ENCODE measurements at regions not wholly inside any gene's neighbourhood (a gene's known extent, or its start where the extent isn't known, plus 50 kb on each side); places are given as distances from the start of the nearest gene placed in this dataset.

DNA sequence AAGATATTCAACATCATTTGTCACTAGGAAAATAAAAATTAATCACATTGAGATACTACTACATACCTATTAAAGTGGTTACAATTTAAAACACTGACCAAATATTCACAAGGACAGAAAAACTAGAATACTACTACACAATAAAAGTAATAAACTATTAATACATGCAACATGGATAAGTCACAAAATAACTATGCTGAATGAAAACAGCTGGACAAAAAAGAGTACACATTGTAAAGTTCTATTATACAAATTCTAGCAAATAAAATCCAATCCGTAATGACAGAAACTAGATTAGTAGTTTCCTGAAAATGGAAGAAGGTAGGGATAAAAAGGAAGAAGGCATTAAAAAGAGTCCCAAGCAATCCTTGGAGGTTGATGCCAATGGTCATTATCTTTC lies 348.7 kb upstream of the PTBP2 start:
- no peak overlapping the region for H3K27ac ChIP-seq
- H3K27me3 ChIP-seq = no peaks in the 10 kb centered on the region
- H3K9me3 ChIP-seq = no peaks in the 10 kb centered on the region
- in situ Hi-C loops (cut with MboI; ENCODE audit: low pct_ligation_motif_present in 1 of 4, low pct_unique_long_range_greater_than_20kb in 1 of 4, low sequenced_read_pairs in 3 of 4) = no loop called here
- DNase-seq = no peak
- no peaks in the 10 kb centered on the region for H3K36me3 ChIP-seq
- H3K4me3 ChIP-seq = no peak overlapping the region
- intact Hi-C loops (cut with DNase I; ENCODE audit: low total_unique reads) = no loop called here
- H3K4me1 ChIP-seq = no peaks in the 10 kb centered on the region
- 57 to 67% methylated on average over 1 of the region's 1 CpG for WGBS, 2 donors (ENCODE audit: low coverage in 1 of 2)
- TF ChIP-seq EP300 (IDR thresholded peaks at IDR 0.05; ENCODE audit: low read depth) (no peak), POLR2AphosphoS5 (IDR thresholded peaks at IDR 0.05) (no peak), POLR2A (IDR thresholded peaks at IDR 0.05) (no peak)
- TF ChIP-seq, protein P1, sequence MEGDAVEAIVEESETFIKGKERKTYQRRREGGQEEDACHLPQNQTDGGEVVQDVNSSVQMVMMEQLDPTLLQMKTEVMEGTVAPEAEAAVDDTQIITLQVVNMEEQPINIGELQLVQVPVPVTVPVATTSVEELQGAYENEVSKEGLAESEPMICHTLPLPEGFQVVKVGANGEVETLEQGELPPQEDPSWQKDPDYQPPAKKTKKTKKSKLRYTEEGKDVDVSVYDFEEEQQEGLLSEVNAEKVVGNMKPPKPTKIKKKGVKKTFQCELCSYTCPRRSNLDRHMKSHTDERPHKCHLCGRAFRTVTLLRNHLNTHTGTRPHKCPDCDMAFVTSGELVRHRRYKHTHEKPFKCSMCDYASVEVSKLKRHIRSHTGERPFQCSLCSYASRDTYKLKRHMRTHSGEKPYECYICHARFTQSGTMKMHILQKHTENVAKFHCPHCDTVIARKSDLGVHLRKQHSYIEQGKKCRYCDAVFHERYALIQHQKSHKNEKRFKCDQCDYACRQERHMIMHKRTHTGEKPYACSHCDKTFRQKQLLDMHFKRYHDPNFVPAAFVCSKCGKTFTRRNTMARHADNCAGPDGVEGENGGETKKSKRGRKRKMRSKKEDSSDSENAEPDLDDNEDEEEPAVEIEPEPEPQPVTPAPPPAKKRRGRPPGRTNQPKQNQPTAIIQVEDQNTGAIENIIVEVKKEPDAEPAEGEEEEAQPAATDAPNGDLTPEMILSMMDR (IDR thresholded peaks at IDR 0.05) = no peak

DNA sequence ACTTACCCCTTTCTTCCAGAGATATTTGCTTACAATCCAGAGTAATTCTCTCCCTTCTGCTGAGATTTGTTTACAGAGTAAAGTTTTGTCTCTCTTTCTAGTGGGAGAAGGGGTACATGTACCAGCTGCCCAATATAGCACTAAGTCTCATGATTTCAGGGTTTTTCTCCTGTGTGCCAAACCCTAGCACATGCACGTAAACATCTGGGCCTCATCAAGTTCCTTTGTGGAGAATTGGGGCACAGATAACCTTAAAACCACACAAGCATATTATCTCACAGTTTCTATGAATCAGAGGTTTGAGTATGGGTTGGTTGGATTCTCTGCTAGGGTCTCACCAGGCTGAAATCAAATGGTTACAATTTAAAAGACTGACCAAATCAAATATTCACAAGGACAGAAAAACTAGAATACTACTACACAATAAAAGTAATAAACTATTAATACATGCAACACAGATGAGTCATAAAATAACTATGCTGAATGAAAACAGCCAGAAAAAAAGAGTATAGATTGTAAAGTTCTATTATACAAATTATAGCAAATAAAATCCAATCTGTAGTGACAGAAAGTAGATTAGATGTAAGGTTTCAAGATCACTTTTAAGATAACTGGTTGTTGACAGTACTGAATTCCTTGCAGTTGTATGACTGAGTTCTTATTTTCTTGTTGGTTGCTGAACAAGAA lies 347.4 kb upstream of the PTBP2 start:
- H3K9me3 ChIP-seq = no peaks in the 10 kb centered on the region
- no peaks in the 10 kb centered on the region for H3K27me3 ChIP-seq
- no peak overlapping the region for H3K27ac ChIP-seq
- 76 to 92% methylated on average over 1 of the region's 1 CpG for WGBS, 2 donors (ENCODE audit: low coverage in 1 of 2)
- intact Hi-C loops (cut with DNase I; ENCODE audit: low total_unique reads) (no loop called here), in situ Hi-C loops (cut with MboI; ENCODE audit: low pct_ligation_motif_present in 1 of 4, low pct_unique_long_range_greater_than_20kb in 1 of 4, low sequenced_read_pairs in 3 of 4) (no loop called here)
- H3K4me3 ChIP-seq = no peak overlapping the region
- TF ChIP-seq POLR2A (IDR thresholded peaks at IDR 0.05) (no peak), POLR2AphosphoS5 (IDR thresholded peaks at IDR 0.05) (no peak), EP300 (IDR thresholded peaks at IDR 0.05; ENCODE audit: low read depth) (no peak)
- TF ChIP-seq, protein P1 (IDR thresholded peaks at IDR 0.05) = no peak
- H3K4me1 ChIP-seq = no peaks in the 10 kb centered on the region
- no peaks in the 10 kb centered on the region for H3K36me3 ChIP-seq
- no peak for DNase-seq

DNA sequence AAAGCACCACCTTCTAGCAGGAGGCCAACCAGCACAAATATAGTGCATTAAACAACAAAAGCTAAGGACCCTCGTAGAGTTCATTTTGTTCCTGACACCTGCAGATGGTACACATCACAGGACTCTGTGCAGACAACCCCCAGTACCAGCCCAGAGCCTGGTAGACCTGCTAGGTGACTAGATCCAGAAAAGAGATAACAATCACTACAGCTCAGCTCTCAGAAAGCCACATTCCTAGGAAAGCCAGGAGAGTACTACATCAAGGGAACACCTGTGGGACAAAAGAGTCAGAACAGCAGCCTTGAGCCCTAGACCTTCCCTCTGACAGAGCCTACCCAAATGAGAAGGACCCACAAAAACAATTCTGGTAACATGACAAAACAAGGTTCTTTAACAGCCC lies 344.7 kb upstream of the PTBP2 start:
- H3K4me1 ChIP-seq = no peaks in the 10 kb centered on the region
- no peaks in the 10 kb centered on the region for H3K27me3 ChIP-seq
- no peaks in the 10 kb centered on the region for H3K36me3 ChIP-seq
- TF ChIP-seq, protein P1 (IDR thresholded peaks at IDR 0.05) = no peak
- TF ChIP-seq EP300 (IDR thresholded peaks at IDR 0.05; ENCODE audit: low read depth) (no peak), POLR2A (IDR thresholded peaks at IDR 0.05) (no peak), POLR2AphosphoS5 (IDR thresholded peaks at IDR 0.05) (no peak)
- H3K9me3 ChIP-seq = no peaks in the 10 kb centered on the region
- DNase-seq = no peak
- in situ Hi-C loops (cut with MboI; ENCODE audit: low pct_ligation_motif_present in 1 of 4, low pct_unique_long_range_greater_than_20kb in 1 of 4, low sequenced_read_pairs in 3 of 4) = no loop called here
- intact Hi-C loops (cut with DNase I; ENCODE audit: low total_unique reads) = loop anchor here (5.0 kb wide), 1 partner anchor 50 kb away; no protein-coding TSS in a partner anchor
- no peak overlapping the region for H3K27ac ChIP-seq
- 26% methylated on average over 1 of the region's 1 CpG; no CpG with 5 or more reads in 1 of the 2 donors for WGBS, 2 donors (ENCODE audit: low coverage in 1 of 2)
- no peak overlapping the region for H3K4me3 ChIP-seq

DNA sequence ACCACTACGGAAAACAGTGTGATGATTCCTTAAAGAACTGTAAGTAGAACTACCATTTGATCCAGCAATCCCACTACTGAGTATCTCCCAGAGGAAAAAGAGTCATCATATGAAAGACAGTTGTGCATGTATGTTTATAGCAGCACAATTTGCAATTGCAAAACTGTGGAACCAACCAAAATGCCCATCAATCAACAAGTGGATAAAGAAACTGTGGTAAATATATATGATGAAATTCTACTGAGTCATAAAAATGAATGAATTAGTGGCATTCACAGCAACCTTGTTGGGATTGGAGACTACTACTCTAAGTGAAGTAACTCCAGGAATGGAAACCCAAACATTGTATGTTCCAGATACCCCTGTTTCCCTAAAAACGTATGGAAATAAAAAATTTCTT lies 337.0 kb upstream of the PTBP2 start:
- Histone ChIP-seq H3K4me3 (no peak overlapping the region), H3K4me1 (no peaks in the 10 kb centered on the region), H3K27ac (no peak overlapping the region), H3K36me3 (no peaks in the 10 kb centered on the region), H3K27me3 (no peaks in the 10 kb centered on the region), H3K9me3 (peaks cover 0 to 6% of the 10 kb centered on the region in 2 donors)
- WGBS, 2 donors (ENCODE audit: low coverage in 1 of 2) = 40 to 57% methylated on average over 1 to 2 of the region's 2 CpGs
- in situ Hi-C loops (cut with MboI; ENCODE audit: low pct_ligation_motif_present in 1 of 4, low pct_unique_long_range_greater_than_20kb in 1 of 4, low sequenced_read_pairs in 3 of 4) (no loop called here), intact Hi-C loops (cut with DNase I; ENCODE audit: low total_unique reads) (no loop called here)
- no peak for TF ChIP-seq POLR2A (IDR thresholded peaks at IDR 0.05)
- TF ChIP-seq, protein P1 (IDR thresholded peaks at IDR 0.05) = no peak
- no peak for TF ChIP-seq POLR2AphosphoS5 (IDR thresholded peaks at IDR 0.05)
- TF ChIP-seq EP300 (IDR thresholded peaks at IDR 0.05; ENCODE audit: low read depth) = no peak
- no peak for DNase-seq
